Colonic mucosa (tissue), 4 donors: ENCODE measurements at regions not wholly inside any gene's neighbourhood (a gene's known extent, or its start where the extent isn't known, plus 50 kb on each side); places are given as distances from the start of the nearest gene placed in this dataset.
"Not testable (repeated sequence)": the region's sequence is repeated elsewhere in the genome, so short reads cannot be mapped to it uniquely, and the experiment has no call there.

ENCODE experiments used
- DNase-seq: peaks from one replicate; pipeline ENCODE4 v3.0.0-alpha.2; 2020
- H3K27ac ChIP-seq: fragments of 200-600 bp; one replicate; pipeline ENCODE4 v1.8.0; 2021
- H3K27me3 ChIP-seq: fragments of 200-600 bp; one replicate; pipeline ENCODE4 v1.8.0; 2021
- H3K36me3 ChIP-seq: fragments of 200-600 bp; one replicate; pipeline ENCODE4 v1.8.0; 2021
- H3K4me1 ChIP-seq: fragments of 200-600 bp; one replicate; pipeline ENCODE4 v1.8.0; 2021; ENCODE audit warnings: mild to moderate bottlenecking
- H3K4me3 ChIP-seq: fragments of 200-600 bp; one replicate; pipeline ENCODE4 v1.8.0; 2021
- H3K9ac ChIP-seq, 2 donors: one replicate each; pipeline ENCODE4 v1.7.0; 2013; ENCODE audit warnings: control low read depth in 2 of 2, low read depth in 2 of 2, low read length in 2 of 2
- H3K9me3 ChIP-seq: fragments of 200-600 bp; one replicate; pipeline ENCODE4 v1.8.0; 2021
- intact Hi-C: fragments of 100-400 bp; cut with DNase I; formaldehyde crosslinking; loops from one replicate; pipeline ENCODE4 v1.14.1; 2022
- TF ChIP-seq, protein P1 (sequence below): fragments of 200-600 bp; IDR thresholded peaks from one replicate; pipeline ENCODE4 v1.8.0; 2022; ENCODE audit warnings: antibody characterized with exemption, mild to moderate bottlenecking
- donor health status: healthy.
- donor health status: DM: no; HTN: no; CAD: no.
- donor health status: DM: no; HTN: no; CAD: no.

DNA sequence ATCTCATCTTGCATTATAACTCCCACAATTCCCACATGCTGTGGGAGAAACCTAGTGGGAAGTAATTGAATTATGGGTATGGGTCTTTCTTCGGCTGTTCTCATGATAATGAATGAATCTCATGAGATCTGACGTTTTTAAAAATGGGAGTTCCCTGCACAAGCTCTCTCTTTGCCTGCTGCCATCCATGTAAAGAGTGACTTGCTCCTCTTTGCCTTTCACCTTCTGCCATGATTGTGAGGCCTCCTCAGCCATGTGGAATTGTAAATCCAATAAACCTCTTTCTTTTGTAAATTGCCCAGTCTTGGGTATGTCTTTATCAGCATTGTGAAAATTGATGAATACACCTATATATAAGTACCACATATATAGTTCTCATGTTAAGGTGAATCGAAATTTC lies 961.7 kb upstream of the COX7C start:
- no peaks in the 10 kb centered on the region for H3K36me3 ChIP-seq
- TF ChIP-seq, protein P1, sequence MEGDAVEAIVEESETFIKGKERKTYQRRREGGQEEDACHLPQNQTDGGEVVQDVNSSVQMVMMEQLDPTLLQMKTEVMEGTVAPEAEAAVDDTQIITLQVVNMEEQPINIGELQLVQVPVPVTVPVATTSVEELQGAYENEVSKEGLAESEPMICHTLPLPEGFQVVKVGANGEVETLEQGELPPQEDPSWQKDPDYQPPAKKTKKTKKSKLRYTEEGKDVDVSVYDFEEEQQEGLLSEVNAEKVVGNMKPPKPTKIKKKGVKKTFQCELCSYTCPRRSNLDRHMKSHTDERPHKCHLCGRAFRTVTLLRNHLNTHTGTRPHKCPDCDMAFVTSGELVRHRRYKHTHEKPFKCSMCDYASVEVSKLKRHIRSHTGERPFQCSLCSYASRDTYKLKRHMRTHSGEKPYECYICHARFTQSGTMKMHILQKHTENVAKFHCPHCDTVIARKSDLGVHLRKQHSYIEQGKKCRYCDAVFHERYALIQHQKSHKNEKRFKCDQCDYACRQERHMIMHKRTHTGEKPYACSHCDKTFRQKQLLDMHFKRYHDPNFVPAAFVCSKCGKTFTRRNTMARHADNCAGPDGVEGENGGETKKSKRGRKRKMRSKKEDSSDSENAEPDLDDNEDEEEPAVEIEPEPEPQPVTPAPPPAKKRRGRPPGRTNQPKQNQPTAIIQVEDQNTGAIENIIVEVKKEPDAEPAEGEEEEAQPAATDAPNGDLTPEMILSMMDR = no peak
- no peaks in the 10 kb centered on the region for H3K9me3 ChIP-seq
- no peak overlapping the region for H3K4me3 ChIP-seq
- no peaks in the 10 kb centered on the region for H3K27me3 ChIP-seq
- no peak for DNase-seq
- H3K4me1 ChIP-seq = no peaks in the 10 kb centered on the region
- intact Hi-C loops = no loop called here
- H3K9ac ChIP-seq = no peak overlapping the region
- no peak overlapping the region for H3K27ac ChIP-seq

- H3K9me3 ChIP-seq, H3K36me3 ChIP-seq, H3K4me1 ChIP-seq, H3K4me3 ChIP-seq, intact Hi-C loops, H3K27ac ChIP-seq, H3K9ac ChIP-seq, H3K27me3 ChIP-seq, DNase-seq: not testable (repeated sequence)
Observed at GRCh38 chr5:85657328-85657727, 960.4 kb upstream of the COX7C start.

DNA sequence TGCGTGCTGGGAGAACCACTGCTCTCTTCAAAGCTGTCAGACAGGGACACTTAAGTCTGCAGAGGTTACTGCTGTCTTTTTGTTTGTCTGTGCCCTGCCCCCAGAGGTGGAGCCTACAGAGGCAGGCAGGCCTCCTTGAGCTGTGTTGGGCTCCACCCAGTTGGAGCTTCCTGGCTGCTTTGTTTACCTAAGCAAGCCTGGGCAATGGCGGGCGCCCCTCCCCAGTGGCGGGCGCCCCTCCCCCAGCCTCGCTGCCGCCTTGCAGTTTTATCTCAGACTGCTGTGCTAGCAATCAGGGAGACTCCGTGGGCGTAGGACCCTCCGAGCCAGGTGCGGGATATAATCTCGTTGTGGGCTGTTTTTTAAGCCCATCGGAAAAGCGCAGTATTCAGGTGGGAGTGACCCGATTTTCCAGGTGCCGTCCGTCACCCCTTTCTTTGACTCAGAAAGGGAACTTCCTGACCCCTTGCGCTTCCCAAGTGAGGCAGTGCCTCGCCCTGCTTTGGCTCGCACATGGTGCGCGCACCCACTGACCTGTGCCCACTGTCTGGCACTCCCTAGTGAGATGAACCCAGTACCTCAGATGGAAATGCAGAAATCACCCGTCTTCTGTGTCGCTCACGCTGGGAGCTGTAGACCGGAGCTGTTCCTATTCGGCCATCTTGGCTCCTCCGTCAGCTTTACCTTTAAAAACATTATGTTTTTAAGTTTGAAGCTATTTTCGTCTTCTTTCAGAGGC lies 954.6 kb upstream of the COX7C start:
- H3K4me3 ChIP-seq, intact Hi-C loops, H3K36me3 ChIP-seq, H3K9ac ChIP-seq, H3K27ac ChIP-seq, H3K9me3 ChIP-seq, DNase-seq, H3K4me1 ChIP-seq, H3K27me3 ChIP-seq: not testable (repeated sequence)

DNA sequence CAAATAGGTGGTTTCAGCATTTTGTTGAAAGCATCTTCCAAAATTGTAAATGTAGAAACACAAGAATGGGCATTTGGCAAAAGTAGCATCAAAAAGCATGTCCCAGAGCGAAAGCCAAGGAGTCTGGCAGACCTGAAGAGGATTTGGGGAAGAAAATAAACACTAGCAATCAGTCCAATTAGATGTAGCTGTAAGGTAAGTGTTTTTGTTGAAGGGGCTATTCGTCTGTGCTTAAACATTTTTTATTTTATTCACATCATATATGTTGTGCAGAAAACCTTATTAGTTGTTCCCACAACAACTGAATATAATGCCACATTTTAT lies 954.1 kb upstream of the COX7C start:
- H3K9ac ChIP-seq = no peak overlapping the region
- no peak overlapping the region for H3K27ac ChIP-seq
- no peak for DNase-seq
- H3K27me3 ChIP-seq = no peaks in the 10 kb centered on the region
- no peaks in the 10 kb centered on the region for H3K4me1 ChIP-seq
- no peaks in the 10 kb centered on the region for H3K36me3 ChIP-seq
- no peaks in the 10 kb centered on the region for H3K9me3 ChIP-seq
- H3K4me3 ChIP-seq = no peak overlapping the region
- TF ChIP-seq, protein P1 = no peak
- intact Hi-C loops = no loop called here

DNA sequence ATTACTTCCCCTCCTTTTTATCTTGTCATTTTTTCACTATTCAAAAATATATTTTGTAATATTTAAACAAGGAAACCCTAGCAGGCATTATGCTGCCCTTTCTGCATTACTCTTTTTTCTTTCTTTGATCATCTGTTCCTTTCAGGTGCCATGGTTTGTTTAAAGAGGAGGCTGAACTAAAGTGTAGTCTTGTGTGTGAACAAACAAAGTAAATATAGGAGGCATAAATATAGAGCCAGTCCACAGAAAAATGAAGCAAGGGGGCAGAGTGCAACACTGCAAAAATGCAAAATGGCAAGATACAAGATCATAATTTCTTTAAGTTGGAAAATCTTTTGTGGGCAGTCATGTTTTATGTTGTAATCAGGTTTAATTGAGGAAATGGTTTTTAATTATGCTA lies 947.3 kb upstream of the COX7C start:
- Histone ChIP-seq H3K36me3 (no peaks in the 10 kb centered on the region), H3K9me3 (no peaks in the 10 kb centered on the region), H3K4me3 (no peak overlapping the region), H3K27ac (no peak overlapping the region), H3K4me1 (no peaks in the 10 kb centered on the region), H3K9ac (no peak overlapping the region), H3K27me3 (no peaks in the 10 kb centered on the region)
- no peak for DNase-seq
- intact Hi-C loops = no loop called here
- TF ChIP-seq, protein P1 = no peak

DNA sequence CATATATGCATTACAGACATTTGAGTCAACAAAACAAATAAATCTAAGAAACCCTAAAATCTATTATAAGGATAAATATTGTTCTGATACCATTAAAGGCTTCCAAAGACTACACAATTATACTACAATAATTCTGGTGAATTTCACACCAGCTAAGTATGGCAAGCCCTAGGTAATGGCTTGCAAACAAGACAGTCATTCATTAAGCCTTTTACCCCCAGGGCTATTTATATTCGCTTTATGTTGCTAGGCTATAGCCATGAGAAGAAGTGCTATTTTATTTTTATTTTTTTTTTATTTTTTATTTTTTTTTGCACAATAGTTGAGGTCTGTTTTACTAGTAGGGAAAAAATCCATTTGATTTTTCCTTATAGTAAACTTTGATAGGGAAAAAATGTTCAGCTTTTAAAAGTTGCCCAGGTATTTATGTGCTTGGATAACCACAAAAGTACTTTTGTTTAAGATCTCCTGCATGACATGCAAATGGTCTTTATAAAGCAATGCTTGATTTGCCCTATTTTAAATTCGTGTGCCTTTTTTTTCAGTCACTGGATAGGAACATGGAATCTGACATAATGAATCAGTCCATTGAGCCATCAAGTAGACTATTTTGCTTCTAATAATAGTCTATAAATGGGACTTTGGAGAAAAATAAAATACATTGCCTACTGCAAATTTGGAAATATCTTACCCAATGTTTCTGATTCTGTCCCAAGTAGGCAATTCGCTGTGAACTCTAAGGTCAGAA lies 946.3 kb upstream of the COX7C start:
- Histone ChIP-seq H3K27ac (no peak overlapping the region), H3K27me3 (no peaks in the 10 kb centered on the region), H3K36me3 (no peaks in the 10 kb centered on the region), H3K4me1 (no peaks in the 10 kb centered on the region), H3K9me3 (no peaks in the 10 kb centered on the region), H3K9ac (no peak overlapping the region), H3K4me3 (no peak overlapping the region)
- intact Hi-C loops = no loop called here
- no peak for DNase-seq
- TF ChIP-seq, protein P1 = no peak
